Activated T-helper 1 cell treated with anti-CD3 and anti-CD28 coated beads, Interleukin-12 subunit alpha, Interleukin-12 subunit beta, Interleukin-2, Interleukin-4 antibody, amounts not matched to agents 30 ng/mL and 10 ng/mL and 1 ng/mL, durations not matched to agents 14 hours and 24 hours and 36 hours (primary cell): ENCODE measurements at regions not wholly inside any gene's neighbourhood (a gene's known extent, or its start where the extent isn't known, plus 50 kb on each side); places are given as distances from the start of the nearest gene placed in this dataset.

ENCODE experiments used
- DNase-seq: peaks from one replicate; pipeline ENCODE4 v3.0.0; 2021; ENCODE audit warnings: low spot score
- H3K27ac Mint-ChIP-seq: one replicate; pipeline ENCODE4 v1.8.0; 2021; ENCODE audit warnings: mild to moderate bottlenecking, mixed read lengths
- H3K27me3 Mint-ChIP-seq: one replicate; pipeline ENCODE4 v1.8.0; 2022; ENCODE audit warnings: mild to moderate bottlenecking, moderate library complexity, mixed read lengths; ENCODE audit not compliant: insufficient read depth
- H3K36me3 Mint-ChIP-seq: one replicate; pipeline ENCODE4 v1.8.0; 2021; ENCODE audit warnings: low read depth, mixed read lengths
- H3K4me1 Mint-ChIP-seq: one replicate; pipeline ENCODE4 v1.8.0; 2021; ENCODE audit warnings: low read depth, mixed read lengths
- H3K4me3 Mint-ChIP-seq: one replicate; pipeline ENCODE4 v1.8.0; 2021; ENCODE audit warnings: mild to moderate bottlenecking, moderate library complexity, mixed read lengths
- H3K9me3 Mint-ChIP-seq: one replicate; pipeline ENCODE4 v1.8.0; 2021; ENCODE audit warnings: mixed read lengths
- intact Hi-C: fragments of 100-400 bp; cut with micrococcal nuclease; formaldehyde crosslinking; loops from one replicate; pipeline ENCODE4 v1.15.1; 2024

- intact Hi-C loops = no loop called here
- no peak overlapping the region for H3K27ac Mint-ChIP-seq
- no peaks in the 10 kb centered on the region for H3K4me1 Mint-ChIP-seq
- H3K9me3 Mint-ChIP-seq = peaks cover 10% of the 10 kb centered on the region
- DNase-seq = no peak
- no peaks in the 10 kb centered on the region for H3K27me3 Mint-ChIP-seq
- peaks cover 1% of the 10 kb centered on the region for H3K36me3 Mint-ChIP-seq
- no peak overlapping the region for H3K4me3 Mint-ChIP-seq
These were observed 115.2 kb downstream of the DLL1 start for GRCh38 chr6:170175644-170176135.

- no peaks in the 10 kb centered on the region for H3K27me3 Mint-ChIP-seq
These were observed 115.9 kb downstream of the DLL1 start for GRCh38 chr6:170174771-170175643.

GRCh38 chr6:170174124-170174770, 116.6 kb downstream of the DLL1 start:
- H3K27ac Mint-ChIP-seq = no peak overlapping the region
- H3K4me3 Mint-ChIP-seq = no peak overlapping the region
- H3K27me3 Mint-ChIP-seq = no peaks in the 10 kb centered on the region
- H3K4me1 Mint-ChIP-seq = no peaks in the 10 kb centered on the region
- intact Hi-C loops = no loop called here
- peaks cover 1% of the 10 kb centered on the region for H3K36me3 Mint-ChIP-seq
- DNase-seq = no peak
- peaks cover 10% of the 10 kb centered on the region for H3K9me3 Mint-ChIP-seq

More at GRCh38 chr6:170174771-170175643, 115.9 kb downstream of the DLL1 start:
- DNase-seq = no peak
- Mint-ChIP-seq H3K9me3 (peaks cover 10% of the 10 kb centered on the region), H3K4me3 (no peak overlapping the region), H3K4me1 (no peaks in the 10 kb centered on the region), H3K36me3 (peaks cover 1% of the 10 kb centered on the region), H3K27ac (no peak overlapping the region)
- intact Hi-C loops = no loop called here

GRCh38 chr6:170173335-170173881, 117.5 kb downstream of the DLL1 start:
- H3K27ac Mint-ChIP-seq = no peak overlapping the region
- DNase-seq = no peak
- no peak overlapping the region for H3K4me3 Mint-ChIP-seq
- H3K4me1 Mint-ChIP-seq = no peaks in the 10 kb centered on the region
- H3K27me3 Mint-ChIP-seq = no peaks in the 10 kb centered on the region
- intact Hi-C loops = no loop called here
- peaks cover 1% of the 10 kb centered on the region for H3K36me3 Mint-ChIP-seq
- peaks cover 10% of the 10 kb centered on the region for H3K9me3 Mint-ChIP-seq

GRCh38 chr6:170172825-170173256, 118.0 kb downstream of the DLL1 start:
- no peaks in the 10 kb centered on the region for H3K27me3 Mint-ChIP-seq
- intact Hi-C loops = no loop called here
- H3K36me3 Mint-ChIP-seq = peaks cover 1% of the 10 kb centered on the region
- no peak for DNase-seq
- H3K9me3 Mint-ChIP-seq = peaks cover 14% of the 10 kb centered on the region
- no peak overlapping the region for H3K27ac Mint-ChIP-seq
- H3K4me3 Mint-ChIP-seq = no peak overlapping the region
- H3K4me1 Mint-ChIP-seq = no peaks in the 10 kb centered on the region

- Mint-ChIP-seq H3K27ac (no peak overlapping the region), H3K9me3 (peaks cover 14% of the 10 kb centered on the region)
- intact Hi-C loops = no loop called here
These were observed 118.5 kb downstream of the DLL1 start for GRCh38 chr6:170172392-170172791.

GRCh38 chr6:170167657-170168159, 123.2 kb downstream of the DLL1 start:
- intact Hi-C loops = no loop called here
- no peak overlapping the region for H3K27ac Mint-ChIP-seq
- DNase-seq = no peak
- no peak overlapping the region for H3K4me3 Mint-ChIP-seq
- H3K4me1 Mint-ChIP-seq = no peaks in the 10 kb centered on the region
- no peaks in the 10 kb centered on the region for H3K27me3 Mint-ChIP-seq
- peaks cover 14% of the 10 kb centered on the region for H3K9me3 Mint-ChIP-seq
- H3K36me3 Mint-ChIP-seq = peaks cover 1% of the 10 kb centered on the region

More at GRCh38 chr6:170172392-170172791, 118.5 kb downstream of the DLL1 start:
- no peak for DNase-seq
- Mint-ChIP-seq H3K27me3 (no peaks in the 10 kb centered on the region), H3K4me3 (no peak overlapping the region), H3K4me1 (no peaks in the 10 kb centered on the region), H3K36me3 (peaks cover 1% of the 10 kb centered on the region)

GRCh38 chr6:170166511-170167122, 124.3 kb downstream of the DLL1 start:
- no peaks in the 10 kb centered on the region for H3K27me3 Mint-ChIP-seq
- no peak for DNase-seq
- H3K36me3 Mint-ChIP-seq = no peaks in the 10 kb centered on the region
- H3K9me3 Mint-ChIP-seq = peaks cover 10% of the 10 kb centered on the region
- intact Hi-C loops = no loop called here
- no peaks in the 10 kb centered on the region for H3K4me1 Mint-ChIP-seq
- no peak overlapping the region for H3K4me3 Mint-ChIP-seq
- H3K27ac Mint-ChIP-seq = no peak overlapping the region

- Mint-ChIP-seq H3K36me3 (no peaks in the 10 kb centered on the region), H3K4me3 (no peak overlapping the region), H3K9me3 (peaks cover 5% of the 10 kb centered on the region), H3K4me1 (no peaks in the 10 kb centered on the region), H3K27ac (no peak overlapping the region), H3K27me3 (no peaks in the 10 kb centered on the region)
- no peak for DNase-seq
- intact Hi-C loops = no loop called here
These were observed 125.3 kb downstream of the DLL1 start for GRCh38 chr6:170165471-170166117.

- Mint-ChIP-seq H3K4me1 (no peaks in the 10 kb centered on the region), H3K4me3 (no peak overlapping the region), H3K9me3 (peaks cover 5% of the 10 kb centered on the region), H3K27ac (no peak overlapping the region), H3K27me3 (no peaks in the 10 kb centered on the region), H3K36me3 (no peaks in the 10 kb centered on the region)
- intact Hi-C loops = no loop called here
- DNase-seq = no peak
These were observed 125.8 kb downstream of the DLL1 start for GRCh38 chr6:170165085-170165470.

- no peaks in the 10 kb centered on the region for H3K36me3 Mint-ChIP-seq
- no peak overlapping the region for H3K4me3 Mint-ChIP-seq
- DNase-seq = no peak
- H3K27ac Mint-ChIP-seq = no peak overlapping the region
- H3K9me3 Mint-ChIP-seq = peaks cover 5% of the 10 kb centered on the region
- no peaks in the 10 kb centered on the region for H3K27me3 Mint-ChIP-seq
- H3K4me1 Mint-ChIP-seq = no peaks in the 10 kb centered on the region
- intact Hi-C loops = no loop called here
These were observed 126.5 kb downstream of the DLL1 start for GRCh38 chr6:170164271-170164900.
